GM12865 (cell line): ENCODE measurements at regions not wholly inside any gene's neighbourhood (a gene's known extent, or its start where the extent isn't known, plus 50 kb on each side); places are given as distances from the start of the nearest gene placed in this dataset.

ENCODE experiments used
- DNase-seq: peaks from one replicate; pipeline ENCODE4 v3.0.0; 2010; ENCODE audit warnings: low read depth
- H3K4me3 ChIP-seq: 2 replicates; pipeline ENCODE4 v1.5.1; 2011; ENCODE audit warnings: mild to moderate bottlenecking, low read depth, low read length, control low read depth
- TF ChIP-seq, protein P1 (sequence below): IDR thresholded peaks from 2 replicates; pipeline ENCODE4 v1.5.1; 2011; ENCODE audit warnings: low read length, control low read depth, low read depth, inconsistent platforms; ENCODE audit not compliant: insufficient read depth; ENCODE audit errors: missing control alignments

DNA sequence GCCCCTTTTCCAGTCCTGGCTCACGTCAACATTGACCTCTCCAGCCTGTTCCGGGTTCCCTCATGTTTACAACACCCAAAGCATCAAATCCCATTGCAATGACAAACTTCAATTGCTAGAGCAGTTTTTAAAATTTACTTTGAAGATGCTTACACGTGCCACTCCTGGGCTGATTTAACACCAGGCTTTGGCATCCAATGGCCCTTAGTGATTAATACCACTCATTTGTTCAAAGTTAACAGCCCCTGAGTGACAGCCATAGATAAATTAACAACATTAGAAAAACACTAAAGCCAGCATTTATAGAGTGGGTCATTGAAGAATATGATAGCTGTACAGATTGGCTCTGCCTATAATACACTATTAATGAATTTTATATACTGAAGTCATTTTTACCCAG lies 135.1 kb downstream of the PMP22 start:
- no peak overlapping the region for H3K4me3 ChIP-seq
- TF ChIP-seq, protein P1, sequence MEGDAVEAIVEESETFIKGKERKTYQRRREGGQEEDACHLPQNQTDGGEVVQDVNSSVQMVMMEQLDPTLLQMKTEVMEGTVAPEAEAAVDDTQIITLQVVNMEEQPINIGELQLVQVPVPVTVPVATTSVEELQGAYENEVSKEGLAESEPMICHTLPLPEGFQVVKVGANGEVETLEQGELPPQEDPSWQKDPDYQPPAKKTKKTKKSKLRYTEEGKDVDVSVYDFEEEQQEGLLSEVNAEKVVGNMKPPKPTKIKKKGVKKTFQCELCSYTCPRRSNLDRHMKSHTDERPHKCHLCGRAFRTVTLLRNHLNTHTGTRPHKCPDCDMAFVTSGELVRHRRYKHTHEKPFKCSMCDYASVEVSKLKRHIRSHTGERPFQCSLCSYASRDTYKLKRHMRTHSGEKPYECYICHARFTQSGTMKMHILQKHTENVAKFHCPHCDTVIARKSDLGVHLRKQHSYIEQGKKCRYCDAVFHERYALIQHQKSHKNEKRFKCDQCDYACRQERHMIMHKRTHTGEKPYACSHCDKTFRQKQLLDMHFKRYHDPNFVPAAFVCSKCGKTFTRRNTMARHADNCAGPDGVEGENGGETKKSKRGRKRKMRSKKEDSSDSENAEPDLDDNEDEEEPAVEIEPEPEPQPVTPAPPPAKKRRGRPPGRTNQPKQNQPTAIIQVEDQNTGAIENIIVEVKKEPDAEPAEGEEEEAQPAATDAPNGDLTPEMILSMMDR = no peak
- no peak for DNase-seq

DNA sequence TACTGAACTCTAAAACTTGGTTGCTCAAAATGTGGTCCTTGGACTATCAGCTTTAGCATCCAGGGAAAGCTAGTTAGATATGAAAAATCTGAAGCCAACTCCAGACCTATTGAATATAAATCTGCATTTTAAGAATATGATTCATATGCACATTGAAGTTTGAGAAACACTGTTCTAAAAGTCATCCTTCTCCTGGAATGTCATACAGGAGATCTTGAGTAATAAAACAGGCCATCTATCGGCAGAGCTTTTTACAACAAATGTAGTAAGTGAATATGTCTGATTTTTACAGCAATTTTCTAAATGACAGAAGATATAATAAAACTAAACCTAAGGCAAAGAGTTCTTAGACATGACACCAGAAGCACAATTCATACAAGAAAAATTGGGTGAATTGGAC lies 140.4 kb downstream of the PMP22 start:
- H3K4me3 ChIP-seq = no peak overlapping the region
- TF ChIP-seq, protein P1 = no peak
- DNase-seq = no peak

DNA sequence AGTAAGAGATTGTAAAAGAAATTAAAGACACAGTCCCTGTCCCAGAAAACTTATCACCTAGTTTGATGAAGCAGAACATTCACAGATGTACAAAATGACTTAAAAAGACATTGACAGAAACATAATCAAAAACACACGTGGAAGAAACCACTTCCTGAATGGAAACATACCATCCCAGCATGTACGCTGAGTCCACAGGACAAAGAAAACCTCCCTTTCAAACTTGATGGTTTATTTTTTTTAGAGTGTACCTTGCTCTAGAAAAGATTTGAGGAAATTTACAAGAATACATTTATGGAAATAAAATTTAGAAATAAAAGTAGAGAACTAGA lies 140.9 kb downstream of the PMP22 start:
- DNase-seq = no peak
- no peak overlapping the region for H3K4me3 ChIP-seq
- TF ChIP-seq, protein P1 = no peak

DNA sequence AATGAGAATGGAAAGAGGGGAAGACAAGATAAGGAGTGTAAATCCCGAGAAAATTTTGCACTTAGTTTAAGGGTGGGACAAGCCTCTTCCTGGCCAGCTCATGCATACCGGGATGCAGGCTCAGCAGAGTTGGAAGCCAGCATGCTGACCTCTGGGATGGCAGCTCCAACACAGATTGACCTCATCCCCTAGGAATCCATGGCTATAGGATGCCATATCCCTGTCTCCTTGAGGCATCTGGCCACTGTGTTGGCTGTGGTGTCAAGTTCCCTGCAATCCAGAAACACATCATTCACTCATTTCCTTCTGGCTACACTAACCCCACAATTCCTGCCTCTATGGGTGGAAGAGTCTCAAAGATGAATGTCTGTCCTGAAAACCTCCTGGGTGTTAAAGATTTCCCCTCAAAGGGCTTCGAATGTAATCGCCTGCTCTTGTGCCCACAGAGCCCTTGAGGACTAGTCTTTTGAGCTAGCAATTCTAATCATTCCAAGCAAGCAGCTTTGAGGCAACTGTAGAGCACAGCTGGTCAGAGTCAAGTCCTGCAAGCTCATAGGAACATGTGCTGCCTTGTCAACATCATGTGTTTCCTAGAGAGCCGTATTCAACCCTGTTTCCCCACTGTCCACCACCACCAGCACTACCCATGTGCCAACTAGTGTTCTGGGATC lies 141.4 kb downstream of the PMP22 start:
- DNase-seq = no peak
- no peak overlapping the region for H3K4me3 ChIP-seq
- TF ChIP-seq, protein P1 = no peak

DNA sequence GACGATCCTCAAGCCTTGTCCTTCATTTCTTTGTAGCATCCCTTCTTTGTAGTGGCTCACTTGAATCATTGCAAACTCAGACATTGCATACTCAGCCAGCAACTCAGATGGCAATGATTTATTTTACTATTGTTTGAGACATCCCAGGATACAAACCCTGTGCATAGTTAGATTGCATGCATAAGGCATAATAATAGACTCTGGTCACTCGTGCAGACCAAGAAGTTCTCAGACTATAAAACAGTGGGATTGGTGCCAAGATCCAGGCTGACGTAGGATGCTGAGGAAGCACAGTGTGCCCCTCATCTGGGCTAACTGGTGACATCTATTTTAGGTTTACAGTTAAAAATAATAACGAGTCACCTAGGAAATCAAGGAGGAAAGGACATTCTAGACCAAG lies 142.3 kb downstream of the PMP22 start:
- H3K4me3 ChIP-seq = no peak overlapping the region
- no peak for DNase-seq
- TF ChIP-seq, protein P1 = no peak

DNA sequence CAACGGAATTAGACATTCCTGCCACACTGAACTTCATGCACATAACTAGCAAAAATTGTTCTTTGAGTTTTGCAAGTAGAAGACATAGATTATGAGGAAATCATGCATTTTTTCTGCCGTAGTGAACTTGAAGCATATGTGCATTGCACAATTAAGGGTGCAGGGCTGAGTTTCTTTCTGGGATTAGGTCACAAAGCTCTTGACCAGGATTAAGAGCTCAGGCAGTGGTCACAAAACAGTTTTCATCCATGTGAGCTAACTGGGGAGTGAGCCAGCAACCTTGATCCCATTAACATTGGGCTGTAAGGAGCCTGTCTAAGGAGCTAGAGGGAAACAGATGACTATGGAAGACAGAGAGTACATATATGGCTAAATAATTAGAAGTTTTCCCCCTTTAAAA lies 143.7 kb downstream of the PMP22 start:
- DNase-seq = no peak
- H3K4me3 ChIP-seq = no peak overlapping the region

More for the DNA sequence above, 143.7 kb downstream of the PMP22 start:
- TF ChIP-seq, protein P1 = no peak
